Esophagus muscularis mucosa (tissue), 3 donors: ENCODE measurements at regions not wholly inside any gene's neighbourhood (a gene's known extent, or its start where the extent isn't known, plus 50 kb on each side); places are given as distances from the start of the nearest gene placed in this dataset.

ENCODE experiments used
- CTCF ChIP-seq, 3 experiments: fragments of 200-600 bp in 2 of 3; fragments of 450-650 bp in 1 of 3; sonication (generic) in 2 of 3; IDR thresholded peaks; one replicate each; pipeline ENCODE4 v1.5.1; 2017 to 2019; ENCODE audit warnings: antibody characterized with exemption in 3 of 3, mild to moderate bottlenecking in 2 of 3, moderate library complexity in 1 of 3
- POLR2AphosphoS5 ChIP-seq, 2 donors: sonication (generic); formaldehyde crosslinking; IDR thresholded peaks; one replicate each; pipeline ENCODE4 v1.6.1; 2017; ENCODE audit warnings: antibody characterized with exemption in 2 of 2

DNA sequence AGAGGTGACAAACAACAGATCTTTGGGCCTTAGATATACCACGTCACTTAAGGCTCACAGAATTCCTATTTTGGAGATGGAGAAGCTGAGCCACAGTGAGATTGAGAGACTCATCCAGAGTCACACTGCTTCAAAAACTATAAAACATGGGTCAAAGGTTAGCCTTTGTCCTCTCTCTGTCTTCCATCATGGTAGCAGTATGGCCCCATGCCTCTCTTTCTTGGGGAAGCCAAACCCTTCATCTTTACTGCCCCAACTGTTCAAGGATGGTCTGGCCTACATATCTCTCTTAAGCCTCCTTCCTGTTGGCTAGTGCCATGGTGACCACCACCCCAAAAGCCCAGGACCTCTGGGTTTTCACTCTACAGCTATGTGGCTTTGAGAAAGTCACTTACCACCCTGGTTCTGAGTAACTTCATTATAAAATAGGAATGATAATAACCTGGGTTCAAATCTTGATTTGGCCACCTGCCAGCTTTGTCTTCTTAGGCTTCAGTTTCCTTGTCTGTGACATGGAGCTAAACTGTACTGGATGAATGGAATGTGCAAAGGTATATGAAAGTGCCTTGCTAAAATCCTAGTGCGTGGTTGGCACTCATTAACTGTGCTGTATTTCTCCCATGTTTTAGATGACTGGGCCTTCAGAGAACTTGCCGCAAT, 85.9 kb upstream of the JUN start:
- TF ChIP-seq CTCF (IDR thresholded peaks at IDR 0.05) (no peak), POLR2AphosphoS5 (IDR thresholded peaks at IDR 0.05) (no peak)
